GM12892 (cell line): ENCODE measurements at regions not wholly inside any gene's neighbourhood (a gene's known extent, or its start where the extent isn't known, plus 50 kb on each side); places are given as distances from the start of the nearest gene placed in this dataset.

Source experiments
- POLR2A ChIP-seq: IDR thresholded peaks from 2 replicates; pipeline ENCODE4 v1.6.1; 2011; ENCODE audit warnings: low read depth, low read length, control low read depth
- POLR2AphosphoS5 ChIP-seq: IDR thresholded peaks from 2 replicates; pipeline ENCODE4 v1.6.1; 2011; ENCODE audit warnings: low read depth, low read length, control low read depth
- TAF1 ChIP-seq: IDR thresholded peaks from 2 replicates; pipeline ENCODE4 v1.6.1; 2011; ENCODE audit warnings: low read depth, mild to moderate bottlenecking, control low read depth, low read length, borderline replicate concordance

DNA sequence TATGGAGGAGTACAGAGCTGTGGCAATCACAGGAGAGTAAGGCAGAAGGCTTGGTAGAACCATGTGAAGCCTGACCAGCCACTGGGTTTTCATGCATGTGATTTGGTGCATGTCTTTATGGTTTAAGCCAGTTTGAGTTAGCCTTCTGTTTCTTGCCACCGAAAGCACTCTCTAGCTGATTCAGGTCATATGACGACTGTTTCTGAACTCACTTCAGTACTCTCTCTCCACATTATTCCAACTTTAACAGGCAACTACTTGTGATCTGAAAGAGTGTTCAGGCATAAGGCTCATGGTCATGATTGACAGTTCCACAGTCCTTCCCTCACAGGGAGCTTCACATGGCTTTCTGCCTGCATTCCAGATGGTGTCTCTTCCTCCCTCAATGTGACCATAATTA lies 63.3 kb upstream of the TAB2 start:
- TF ChIP-seq POLR2A = no peak
- no peak for TF ChIP-seq POLR2AphosphoS5
- no peak for TF ChIP-seq TAF1
